Mucosa of stomach (tissue), 1 donor: ENCODE measurements at regions not wholly inside any gene's neighbourhood (a gene's known extent, or its start where the extent isn't known, plus 50 kb on each side); places are given as distances from the start of the nearest gene placed in this dataset.

ENCODE experiments used
- H3K27me3 ChIP-seq: one replicate; pipeline ENCODE4 v1.7.0; 2013; ENCODE audit warnings: mild to moderate bottlenecking, low read length; ENCODE audit not compliant: control insufficient read depth, insufficient read depth
- H3K36me3 ChIP-seq: one replicate; pipeline ENCODE4 v1.7.0; 2013; ENCODE audit warnings: low read length; ENCODE audit not compliant: control insufficient read depth, insufficient read depth
- H3K4me1 ChIP-seq: one replicate; pipeline ENCODE4 v1.7.0; 2013; ENCODE audit warnings: mild to moderate bottlenecking, low read length; ENCODE audit not compliant: control insufficient read depth, insufficient read depth
- H3K4me3 ChIP-seq: one replicate; pipeline ENCODE4 v1.7.0; 2013; ENCODE audit warnings: low read length
- H3K9ac ChIP-seq: one replicate; pipeline ENCODE4 v1.7.0; 2013; ENCODE audit warnings: mild to moderate bottlenecking, low read length, moderate library complexity
- H3K9me3 ChIP-seq: one replicate; pipeline ENCODE4 v1.7.0; 2013; ENCODE audit warnings: mild to moderate bottlenecking, low read length, moderate library complexity; ENCODE audit not compliant: control insufficient read depth
- donor health status: Pancreatic carcinoma.

- no peaks in the 10 kb centered on the region for H3K36me3 ChIP-seq
- no peak overlapping the region for H3K9ac ChIP-seq
- H3K9me3 ChIP-seq, result no peaks in the 10 kb centered on the region
- H3K27me3 ChIP-seq, result no peaks in the 10 kb centered on the region
- no peaks in the 10 kb centered on the region for H3K4me1 ChIP-seq
- H3K4me3 ChIP-seq, result no peak overlapping the region
Measured at GRCh38 chr11:33631749-33632091, 68.9 kb downstream of the C11orf91 start.

GRCh38 chr11:33630936-33631748 is 69.5 kb downstream of the C11orf91 start:
- Histone ChIP-seq H3K27me3 (no peaks in the 10 kb centered on the region), H3K4me1 (no peaks in the 10 kb centered on the region), H3K9me3 (no peaks in the 10 kb centered on the region), H3K36me3 (no peaks in the 10 kb centered on the region), H3K4me3 (no peak overlapping the region), H3K9ac (no peak overlapping the region)

GRCh38 chr11:33624083-33624482 is 76.5 kb downstream of the C11orf91 start:
- Histone ChIP-seq H3K27me3 (no peaks in the 10 kb centered on the region), H3K9ac (no peak overlapping the region), H3K4me3 (no peak overlapping the region), H3K9me3 (no peaks in the 10 kb centered on the region), H3K4me1 (no peaks in the 10 kb centered on the region), H3K36me3 (no peaks in the 10 kb centered on the region)

- Histone ChIP-seq H3K36me3 (no peaks in the 10 kb centered on the region), H3K4me1 (no peaks in the 10 kb centered on the region), H3K9ac (no peak overlapping the region)
Measured at GRCh38 chr11:33622806-33623205, 77.8 kb downstream of the C11orf91 start.

GRCh38 chr11:33622186-33622585 is 78.4 kb downstream of the C11orf91 start:
- no peak overlapping the region for H3K9ac ChIP-seq
- no peaks in the 10 kb centered on the region for H3K27me3 ChIP-seq
- H3K4me3 ChIP-seq, result no peak overlapping the region
- no peaks in the 10 kb centered on the region for H3K36me3 ChIP-seq
- no peaks in the 10 kb centered on the region for H3K4me1 ChIP-seq
- no peaks in the 10 kb centered on the region for H3K9me3 ChIP-seq

More at GRCh38 chr11:33622806-33623205, 77.8 kb downstream of the C11orf91 start:
- Histone ChIP-seq H3K4me3 (no peak overlapping the region), H3K27me3 (no peaks in the 10 kb centered on the region), H3K9me3 (no peaks in the 10 kb centered on the region)

- Histone ChIP-seq H3K4me1 (no peaks in the 10 kb centered on the region), H3K9ac (no peak overlapping the region), H3K9me3 (no peaks in the 10 kb centered on the region), H3K36me3 (no peaks in the 10 kb centered on the region), H3K4me3 (no peak overlapping the region), H3K27me3 (no peaks in the 10 kb centered on the region)
Measured at GRCh38 chr11:33620423-33621171, 80.0 kb downstream of the C11orf91 start.

- no peaks in the 10 kb centered on the region for H3K36me3 ChIP-seq
- no peaks in the 10 kb centered on the region for H3K9me3 ChIP-seq
- H3K4me3 ChIP-seq, result no peak overlapping the region
- H3K9ac ChIP-seq, result no peak overlapping the region
- no peaks in the 10 kb centered on the region for H3K4me1 ChIP-seq
- H3K27me3 ChIP-seq, result no peaks in the 10 kb centered on the region
Measured at GRCh38 chr11:33618956-33619355, 81.7 kb downstream of the C11orf91 start.

GRCh38 chr11:33618351-33618710 is 82.3 kb downstream of the C11orf91 start:
- Histone ChIP-seq H3K9me3 (no peaks in the 10 kb centered on the region), H3K27me3 (no peaks in the 10 kb centered on the region), H3K4me1 (no peaks in the 10 kb centered on the region), H3K36me3 (no peaks in the 10 kb centered on the region), H3K4me3 (no peak overlapping the region), H3K9ac (no peak overlapping the region)

- H3K4me3 ChIP-seq, result no peak overlapping the region
- H3K9me3 ChIP-seq, result no peaks in the 10 kb centered on the region
- H3K27me3 ChIP-seq, result no peaks in the 10 kb centered on the region
- H3K36me3 ChIP-seq, result no peaks in the 10 kb centered on the region
- H3K4me1 ChIP-seq, result no peaks in the 10 kb centered on the region
- no peak overlapping the region for H3K9ac ChIP-seq
Measured at GRCh38 chr11:33617672-33618350, 82.8 kb downstream of the C11orf91 start.

- no peaks in the 10 kb centered on the region for H3K9me3 ChIP-seq
Measured at GRCh38 chr11:33616552-33616951, 84.1 kb downstream of the C11orf91 start.

GRCh38 chr11:33615751-33616150 is 84.9 kb downstream of the C11orf91 start:
- Histone ChIP-seq H3K27me3 (no peaks in the 10 kb centered on the region), H3K36me3 (no peaks in the 10 kb centered on the region), H3K4me3 (no peak overlapping the region), H3K9ac (no peak overlapping the region), H3K4me1 (no peaks in the 10 kb centered on the region), H3K9me3 (no peaks in the 10 kb centered on the region)

More at GRCh38 chr11:33616552-33616951, 84.1 kb downstream of the C11orf91 start:
- Histone ChIP-seq H3K27me3 (no peaks in the 10 kb centered on the region), H3K4me1 (no peaks in the 10 kb centered on the region), H3K36me3 (no peaks in the 10 kb centered on the region), H3K4me3 (no peak overlapping the region), H3K9ac (no peak overlapping the region)

GRCh38 chr11:33613404-33613803 is 87.2 kb downstream of the C11orf91 start:
- no peaks in the 10 kb centered on the region for H3K27me3 ChIP-seq
- H3K4me3 ChIP-seq, result no peak overlapping the region
- H3K9ac ChIP-seq, result no peak overlapping the region
- H3K4me1 ChIP-seq, result no peaks in the 10 kb centered on the region
- H3K36me3 ChIP-seq, result no peaks in the 10 kb centered on the region
- no peaks in the 10 kb centered on the region for H3K9me3 ChIP-seq
